Activated CD4-positive, alpha-beta memory T cell treated with anti-CD3 and anti-CD28 coated beads for 36 hours (primary cell): ENCODE measurements at regions not wholly inside any gene's neighbourhood (a gene's known extent, or its start where the extent isn't known, plus 50 kb on each side); places are given as distances from the start of the nearest gene placed in this dataset.

Experiments
- CTCF ChIA-PET: fragments of 350-600 bp; sonication (Branson Sonifier 250); formaldehyde crosslinking; loops from one replicate; lab custom pipeline; 2021; ENCODE audit warnings: antibody characterized with exemption, inconsistent platforms; lab: Charles Lee
- POLR2A ChIA-PET: fragments of 350-600 bp; sonication (Branson Sonifier 250); formaldehyde crosslinking; loops from one replicate; lab custom pipeline; 2021; ENCODE audit warnings: antibody characterized with exemption; lab: Charles Lee
- DNase-seq: peaks from one replicate; pipeline ENCODE4 v3.0.0-alpha.2; 2020
- H3K27ac Mint-ChIP-seq: one replicate; pipeline ENCODE4 v1.8.0; 2021; ENCODE audit warnings: mixed read lengths
- H3K27me3 Mint-ChIP-seq: one replicate; pipeline ENCODE4 v1.8.0; 2021; ENCODE audit warnings: mixed read lengths
- H3K36me3 Mint-ChIP-seq: one replicate; pipeline ENCODE4 v1.8.0; 2021; ENCODE audit warnings: mixed read lengths
- H3K4me1 Mint-ChIP-seq: one replicate; pipeline ENCODE4 v1.8.0; 2021; ENCODE audit warnings: low read depth, mixed read lengths
- H3K4me3 Mint-ChIP-seq: one replicate; pipeline ENCODE4 v1.8.0; 2021; ENCODE audit warnings: mild to moderate bottlenecking, mixed read lengths
- H3K9me3 Mint-ChIP-seq: one replicate; pipeline ENCODE4 v1.8.0; 2021; ENCODE audit warnings: mixed read lengths
- intact Hi-C: fragments of 100-400 bp; cut with micrococcal nuclease; formaldehyde crosslinking; loops from one replicate; pipeline ENCODE4 v1.15.1; 2023

GRCh38 chr7:91801331-91801983 lies 79.0 kb downstream of the MTERF1 start:
- CTCF ChIA-PET = no interaction called here
- H3K27ac Mint-ChIP-seq = no peak overlapping the region
- POLR2A ChIA-PET = no interaction called here

GRCh38 chr7:91811236-91811635 lies 69.3 kb downstream of the MTERF1 start:
- intact Hi-C loops = no loop called here
- POLR2A ChIA-PET = no interaction called here
- DNase-seq = no peak
- Mint-ChIP-seq H3K27ac (no peak overlapping the region), H3K27me3 (no peaks in the 10 kb centered on the region), H3K9me3 (peaks cover 8% of the 10 kb centered on the region), H3K4me3 (no peak overlapping the region), H3K36me3 (no peaks in the 10 kb centered on the region), H3K4me1 (no peaks in the 10 kb centered on the region)
- CTCF ChIA-PET = no interaction called here

More at GRCh38 chr7:91801331-91801983, 79.0 kb downstream of the MTERF1 start:
- no peaks in the 10 kb centered on the region for H3K36me3 Mint-ChIP-seq
- no peaks in the 10 kb centered on the region for H3K9me3 Mint-ChIP-seq
- H3K27me3 Mint-ChIP-seq = no peaks in the 10 kb centered on the region
- H3K4me3 Mint-ChIP-seq = no peak overlapping the region
- no peak for DNase-seq
- intact Hi-C loops = no loop called here
- H3K4me1 Mint-ChIP-seq = no peaks in the 10 kb centered on the region

- Mint-ChIP-seq H3K4me3 (no peak overlapping the region), H3K9me3 (peaks cover 8% of the 10 kb centered on the region), H3K36me3 (no peaks in the 10 kb centered on the region), H3K27me3 (no peaks in the 10 kb centered on the region), H3K4me1 (no peaks in the 10 kb centered on the region), H3K27ac (no peak overlapping the region)
- intact Hi-C loops = no loop called here
- no peak for DNase-seq
- ChIA-PET POLR2A (no interaction called here), CTCF (interaction anchor here (1.9 kb wide), 1 partner anchor 18 kb away, joined by 5 read pairs; no protein-coding TSS in a partner anchor)
Measured at GRCh38 chr7:91811641-91812040, 68.9 kb downstream of the MTERF1 start.

GRCh38 chr7:91812388-91812787 lies 68.1 kb downstream of the MTERF1 start:
- Mint-ChIP-seq H3K9me3 (peaks cover 12% of the 10 kb centered on the region), H3K27ac (no peak overlapping the region), H3K4me1 (no peaks in the 10 kb centered on the region), H3K4me3 (no peak overlapping the region), H3K36me3 (no peaks in the 10 kb centered on the region), H3K27me3 (no peaks in the 10 kb centered on the region)
- CTCF ChIA-PET = interaction anchor here (1.9 kb wide), 1 partner anchor 18 kb away, joined by 5 read pairs; no protein-coding TSS in a partner anchor
- POLR2A ChIA-PET = no interaction called here
- DNase-seq = no peak
- intact Hi-C loops = no loop called here

- no peaks in the 10 kb centered on the region for H3K4me1 Mint-ChIP-seq
- intact Hi-C loops = no loop called here
- no peaks in the 10 kb centered on the region for H3K36me3 Mint-ChIP-seq
- POLR2A ChIA-PET = no interaction called here
- no peak overlapping the region for H3K27ac Mint-ChIP-seq
- no peak for DNase-seq
- H3K9me3 Mint-ChIP-seq = peaks cover 11% of the 10 kb centered on the region
- no peak overlapping the region for H3K4me3 Mint-ChIP-seq
- CTCF ChIA-PET = no interaction called here
- H3K27me3 Mint-ChIP-seq = no peaks in the 10 kb centered on the region
Measured at GRCh38 chr7:91814189-91814588, 66.3 kb downstream of the MTERF1 start.
